Colonic mucosa (tissue), 4 donors: ENCODE measurements at regions not wholly inside any gene's neighbourhood (a gene's known extent, or its start where the extent isn't known, plus 50 kb on each side); places are given as distances from the start of the nearest gene placed in this dataset.

Experiments
- DNase-seq: peaks from one replicate; pipeline ENCODE4 v3.0.0-alpha.2; 2020
- H3K27ac ChIP-seq: fragments of 200-600 bp; one replicate; pipeline ENCODE4 v1.8.0; 2021
- H3K27me3 ChIP-seq: fragments of 200-600 bp; one replicate; pipeline ENCODE4 v1.8.0; 2021
- H3K36me3 ChIP-seq: fragments of 200-600 bp; one replicate; pipeline ENCODE4 v1.8.0; 2021
- H3K4me1 ChIP-seq: fragments of 200-600 bp; one replicate; pipeline ENCODE4 v1.8.0; 2021; ENCODE audit warnings: mild to moderate bottlenecking
- H3K4me3 ChIP-seq: fragments of 200-600 bp; one replicate; pipeline ENCODE4 v1.8.0; 2021
- H3K9ac ChIP-seq, 2 donors: one replicate each; pipeline ENCODE4 v1.7.0; 2013; ENCODE audit warnings: control low read depth in 2 of 2, low read depth in 2 of 2, low read length in 2 of 2
- H3K9me3 ChIP-seq: fragments of 200-600 bp; one replicate; pipeline ENCODE4 v1.8.0; 2021
- intact Hi-C: fragments of 100-400 bp; cut with DNase I; formaldehyde crosslinking; loops from one replicate; pipeline ENCODE4 v1.14.1; 2022
- TF ChIP-seq, protein P1 (sequence below): fragments of 200-600 bp; IDR thresholded peaks from one replicate; pipeline ENCODE4 v1.8.0; 2022; ENCODE audit warnings: antibody characterized with exemption, mild to moderate bottlenecking
- donor health status: healthy.
- donor health status: DM: no; HTN: no; CAD: no.
- donor health status: DM: no; HTN: no; CAD: no.

DNA sequence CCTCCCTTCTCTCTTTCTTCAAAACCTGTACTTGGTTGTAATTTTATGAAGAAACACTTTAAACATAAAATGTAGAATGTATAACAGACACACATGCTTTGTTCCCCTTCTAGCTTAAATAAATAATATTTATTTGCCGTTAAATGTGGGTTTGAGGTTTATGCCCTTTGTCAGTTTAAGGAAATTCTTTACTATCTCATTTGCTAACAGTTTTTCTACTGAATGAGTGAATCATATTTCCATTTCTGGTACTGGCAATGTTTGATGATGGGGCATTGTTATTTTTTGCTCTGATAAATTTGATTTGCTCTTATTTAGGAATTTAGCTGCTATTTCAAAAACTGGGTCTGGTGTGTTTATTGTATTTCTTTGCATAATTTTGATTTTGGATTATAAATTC lies 555.6 kb downstream of the CCDC85A start:
- no peak for DNase-seq

DNA sequence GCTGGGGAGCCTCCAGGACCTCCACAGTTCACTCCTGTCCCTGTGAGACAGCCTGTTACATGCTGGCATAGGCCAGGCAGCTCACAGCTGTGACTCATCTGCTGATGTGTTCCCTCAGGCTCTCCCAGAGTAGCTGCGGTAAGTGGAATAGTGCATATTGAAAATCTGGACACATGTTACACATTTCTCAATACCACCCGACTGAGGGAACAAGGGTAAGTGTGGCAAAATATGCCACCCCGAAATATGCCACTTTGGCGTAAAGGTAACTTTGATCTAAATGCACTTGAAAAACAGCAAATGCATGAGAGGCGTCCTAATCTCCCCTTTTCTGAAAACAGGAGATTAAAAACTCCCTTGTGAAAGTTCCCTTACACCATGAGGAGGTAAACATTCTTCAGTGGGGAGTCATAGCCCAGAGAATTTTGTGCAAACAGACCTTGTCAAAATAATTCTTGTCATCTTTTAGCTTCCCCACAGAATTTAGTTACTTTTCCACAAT lies 557.9 kb downstream of the CCDC85A start:
- TF ChIP-seq, protein P1, sequence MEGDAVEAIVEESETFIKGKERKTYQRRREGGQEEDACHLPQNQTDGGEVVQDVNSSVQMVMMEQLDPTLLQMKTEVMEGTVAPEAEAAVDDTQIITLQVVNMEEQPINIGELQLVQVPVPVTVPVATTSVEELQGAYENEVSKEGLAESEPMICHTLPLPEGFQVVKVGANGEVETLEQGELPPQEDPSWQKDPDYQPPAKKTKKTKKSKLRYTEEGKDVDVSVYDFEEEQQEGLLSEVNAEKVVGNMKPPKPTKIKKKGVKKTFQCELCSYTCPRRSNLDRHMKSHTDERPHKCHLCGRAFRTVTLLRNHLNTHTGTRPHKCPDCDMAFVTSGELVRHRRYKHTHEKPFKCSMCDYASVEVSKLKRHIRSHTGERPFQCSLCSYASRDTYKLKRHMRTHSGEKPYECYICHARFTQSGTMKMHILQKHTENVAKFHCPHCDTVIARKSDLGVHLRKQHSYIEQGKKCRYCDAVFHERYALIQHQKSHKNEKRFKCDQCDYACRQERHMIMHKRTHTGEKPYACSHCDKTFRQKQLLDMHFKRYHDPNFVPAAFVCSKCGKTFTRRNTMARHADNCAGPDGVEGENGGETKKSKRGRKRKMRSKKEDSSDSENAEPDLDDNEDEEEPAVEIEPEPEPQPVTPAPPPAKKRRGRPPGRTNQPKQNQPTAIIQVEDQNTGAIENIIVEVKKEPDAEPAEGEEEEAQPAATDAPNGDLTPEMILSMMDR, result no peak
- DNase-seq, result no peak
- no peaks in the 10 kb centered on the region for H3K36me3 ChIP-seq

More for the DNA sequence above, 555.6 kb downstream of the CCDC85A start:
- no peak overlapping the region for H3K4me3 ChIP-seq
- no peak overlapping the region for H3K9ac ChIP-seq
- no peak overlapping the region for H3K27ac ChIP-seq
- TF ChIP-seq, protein P1, result no peak
- intact Hi-C loops, result no loop called here
- no peaks in the 10 kb centered on the region for H3K27me3 ChIP-seq
- H3K9me3 ChIP-seq, result no peaks in the 10 kb centered on the region
- no peaks in the 10 kb centered on the region for H3K36me3 ChIP-seq
- no peaks in the 10 kb centered on the region for H3K4me1 ChIP-seq

DNA sequence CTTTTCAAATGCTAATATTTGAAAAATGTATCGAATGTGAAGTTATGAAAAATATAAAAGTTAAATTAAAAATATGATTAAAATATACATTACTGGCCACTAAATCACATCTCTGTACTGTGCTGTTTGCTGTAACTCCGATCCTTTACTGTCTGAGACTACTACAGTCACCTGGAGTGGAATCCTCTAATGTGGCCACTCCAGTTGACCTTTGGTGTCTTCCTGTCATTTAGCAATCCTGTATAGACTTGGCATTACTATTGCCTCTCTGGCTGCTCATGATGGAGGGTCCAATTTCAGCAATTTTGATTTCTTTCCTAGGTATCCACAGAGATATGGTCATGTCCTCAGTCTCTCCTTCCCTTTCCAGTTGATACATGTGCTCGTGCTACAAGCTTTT lies 560.0 kb downstream of the CCDC85A start:
- Histone ChIP-seq H3K27ac (no peak overlapping the region), H3K27me3 (no peaks in the 10 kb centered on the region), H3K36me3 (no peaks in the 10 kb centered on the region), H3K9me3 (no peaks in the 10 kb centered on the region), H3K4me1 (no peaks in the 10 kb centered on the region), H3K4me3 (no peak overlapping the region), H3K9ac (no peak overlapping the region)
- TF ChIP-seq, protein P1, result no peak
- intact Hi-C loops, result no loop called here
- no peak for DNase-seq

More for the DNA sequence above, 557.9 kb downstream of the CCDC85A start:
- Histone ChIP-seq H3K27me3 (no peaks in the 10 kb centered on the region), H3K9ac (no peak overlapping the region), H3K4me3 (no peak overlapping the region), H3K27ac (no peak overlapping the region), H3K4me1 (no peaks in the 10 kb centered on the region), H3K9me3 (no peaks in the 10 kb centered on the region)
- intact Hi-C loops, result no loop called here

DNA sequence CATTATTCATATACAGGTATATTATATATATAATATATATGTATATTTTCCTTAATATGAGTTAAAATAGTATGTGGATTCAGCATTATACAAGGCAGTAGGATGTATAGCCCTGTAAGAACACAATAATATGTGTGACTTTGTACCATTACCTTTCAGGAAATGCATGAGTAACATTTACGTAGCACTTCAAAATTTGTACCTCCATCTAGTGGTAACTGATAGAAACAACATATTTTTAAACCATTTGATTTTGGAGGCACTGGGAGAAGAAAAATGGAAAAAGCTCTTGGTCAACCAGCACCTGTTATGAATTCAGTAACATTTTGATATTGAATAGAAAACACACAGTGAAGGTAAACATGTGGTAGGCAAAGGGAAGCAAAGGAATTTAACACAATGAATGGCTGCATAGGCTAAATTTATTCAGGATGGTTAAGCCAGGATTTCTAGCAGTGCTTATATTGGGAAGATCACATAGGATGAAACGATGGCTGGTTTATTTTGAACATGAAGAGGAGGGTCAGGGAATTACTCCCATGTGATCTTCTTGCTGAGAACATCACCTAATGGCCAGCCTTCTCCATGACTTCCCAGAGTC lies 565.5 kb downstream of the CCDC85A start:
- no peak overlapping the region for H3K4me3 ChIP-seq
- no peaks in the 10 kb centered on the region for H3K9me3 ChIP-seq
- no peaks in the 10 kb centered on the region for H3K4me1 ChIP-seq
- intact Hi-C loops, result loop anchor here (2.0 kb wide), 1 partner anchor 566 kb away; the partner anchor contains the start of gene CCDC85A
- no peak overlapping the region for H3K9ac ChIP-seq
- no peaks in the 10 kb centered on the region for H3K36me3 ChIP-seq
- no peak overlapping the region for H3K27ac ChIP-seq
- no peak for DNase-seq
- H3K27me3 ChIP-seq, result no peaks in the 10 kb centered on the region
- TF ChIP-seq, protein P1, result peak; percentile 24

DNA sequence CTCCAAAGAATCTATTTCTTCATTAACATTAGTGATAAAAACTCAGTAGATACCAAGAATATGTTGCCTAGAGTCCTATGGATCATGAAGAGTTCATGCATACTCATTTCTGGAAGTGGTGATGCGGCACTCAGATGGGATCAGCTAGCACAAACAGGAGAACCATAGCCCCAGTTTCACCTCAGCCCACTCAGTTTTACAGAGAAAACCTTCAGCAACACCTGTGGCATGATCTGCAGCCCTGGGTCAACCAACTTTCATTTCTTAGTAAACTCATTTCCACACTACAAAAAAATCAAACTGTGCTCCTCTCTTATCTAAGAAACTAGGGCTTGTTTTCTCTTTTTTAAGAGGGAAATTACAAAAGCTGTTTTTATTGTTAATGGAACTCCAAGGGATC lies 569.4 kb downstream of the CCDC85A start:
- Histone ChIP-seq H3K9me3 (no peaks in the 10 kb centered on the region), H3K4me1 (no peaks in the 10 kb centered on the region), H3K27ac (no peak overlapping the region), H3K36me3 (no peaks in the 10 kb centered on the region), H3K9ac (no peak overlapping the region), H3K27me3 (no peaks in the 10 kb centered on the region), H3K4me3 (no peak overlapping the region)
- TF ChIP-seq, protein P1, result no peak
- intact Hi-C loops, result no loop called here
- DNase-seq, result no peak
